ENCODE measurements at regions not wholly inside any gene's neighbourhood (a gene's known extent, or its start where the extent isn't known, plus 50 kb on each side); places are given as distances from the start of the nearest gene placed in this dataset.

DNA sequence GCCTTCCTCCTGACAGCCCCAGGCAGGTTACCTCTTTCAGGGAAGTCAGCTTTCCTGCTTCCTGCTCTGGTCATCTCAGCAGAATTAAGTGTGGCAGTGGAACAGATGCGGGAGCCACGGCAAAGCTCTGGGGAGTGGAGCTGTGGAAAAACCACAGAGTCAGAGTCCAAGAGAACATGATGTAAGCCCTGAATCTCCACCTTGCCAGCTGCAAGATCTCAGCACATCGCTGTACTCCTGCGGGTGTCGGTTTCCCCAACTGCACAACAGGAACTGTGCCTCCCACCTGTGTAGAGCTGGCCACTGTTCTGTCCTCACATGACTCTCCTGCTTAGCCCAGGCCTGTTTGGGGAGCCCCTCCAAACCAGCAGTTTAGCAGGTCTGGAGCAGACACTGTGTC is 123.7 kb downstream of the MATN1 start:
- H3K9me3 Mint-ChIP-seq: no peaks in the 10 kb centered on the region
- H3K27me3 Mint-ChIP-seq (ENCODE audit: low read depth): peaks cover 32% of the 10 kb centered on the region
- H3K27ac Mint-ChIP-seq: no peak overlapping the region
- no peaks in the 10 kb centered on the region for H3K36me3 Mint-ChIP-seq (ENCODE audit: low read depth)
- TF ChIP-seq, protein P1, sequence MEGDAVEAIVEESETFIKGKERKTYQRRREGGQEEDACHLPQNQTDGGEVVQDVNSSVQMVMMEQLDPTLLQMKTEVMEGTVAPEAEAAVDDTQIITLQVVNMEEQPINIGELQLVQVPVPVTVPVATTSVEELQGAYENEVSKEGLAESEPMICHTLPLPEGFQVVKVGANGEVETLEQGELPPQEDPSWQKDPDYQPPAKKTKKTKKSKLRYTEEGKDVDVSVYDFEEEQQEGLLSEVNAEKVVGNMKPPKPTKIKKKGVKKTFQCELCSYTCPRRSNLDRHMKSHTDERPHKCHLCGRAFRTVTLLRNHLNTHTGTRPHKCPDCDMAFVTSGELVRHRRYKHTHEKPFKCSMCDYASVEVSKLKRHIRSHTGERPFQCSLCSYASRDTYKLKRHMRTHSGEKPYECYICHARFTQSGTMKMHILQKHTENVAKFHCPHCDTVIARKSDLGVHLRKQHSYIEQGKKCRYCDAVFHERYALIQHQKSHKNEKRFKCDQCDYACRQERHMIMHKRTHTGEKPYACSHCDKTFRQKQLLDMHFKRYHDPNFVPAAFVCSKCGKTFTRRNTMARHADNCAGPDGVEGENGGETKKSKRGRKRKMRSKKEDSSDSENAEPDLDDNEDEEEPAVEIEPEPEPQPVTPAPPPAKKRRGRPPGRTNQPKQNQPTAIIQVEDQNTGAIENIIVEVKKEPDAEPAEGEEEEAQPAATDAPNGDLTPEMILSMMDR (IDR thresholded peaks at IDR 0.05; ENCODE audit: unreplicated experiment in 3 of 3): no peak
- no peak overlapping the region for H3K4me3 Mint-ChIP-seq
- H3K4me1 Mint-ChIP-seq: no peaks in the 10 kb centered on the region

DNA sequence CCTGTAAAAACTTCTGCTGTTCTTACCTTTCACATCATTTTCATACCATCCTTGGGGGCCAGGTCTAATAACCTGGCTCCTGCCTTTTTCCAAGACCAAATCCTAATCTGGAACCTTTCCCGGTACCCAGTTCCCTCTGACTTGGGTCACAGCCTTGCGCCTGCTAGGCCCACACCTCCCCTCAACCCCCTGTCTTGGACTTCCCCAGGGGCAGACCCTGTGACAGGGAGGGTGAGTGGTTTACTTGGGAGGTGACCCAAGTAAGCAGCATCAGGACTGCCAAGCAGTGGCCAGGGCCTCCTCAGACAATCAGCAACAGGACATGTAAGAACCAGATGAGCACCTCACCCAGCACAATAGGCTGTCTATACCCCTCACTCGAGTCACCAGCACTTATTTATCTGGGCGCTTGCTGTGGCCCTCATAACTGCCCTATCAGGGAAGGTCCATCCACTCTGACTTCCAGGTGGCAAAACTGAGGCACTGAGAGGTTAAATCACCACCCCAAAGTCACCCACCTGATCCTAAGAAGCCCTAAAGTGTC is 124.7 kb downstream of the MATN1 start:
- TF ChIP-seq, protein P1 (IDR thresholded peaks at IDR 0.05; ENCODE audit: unreplicated experiment in 3 of 3): no peak
- H3K27me3 Mint-ChIP-seq (ENCODE audit: low read depth): peaks cover 32% of the 10 kb centered on the region
- H3K27ac Mint-ChIP-seq: no peak overlapping the region
- H3K4me3 Mint-ChIP-seq: no peak overlapping the region
- H3K36me3 Mint-ChIP-seq (ENCODE audit: low read depth): no peaks in the 10 kb centered on the region
- H3K4me1 Mint-ChIP-seq: no peaks in the 10 kb centered on the region
- no peaks in the 10 kb centered on the region for H3K9me3 Mint-ChIP-seq

DNA sequence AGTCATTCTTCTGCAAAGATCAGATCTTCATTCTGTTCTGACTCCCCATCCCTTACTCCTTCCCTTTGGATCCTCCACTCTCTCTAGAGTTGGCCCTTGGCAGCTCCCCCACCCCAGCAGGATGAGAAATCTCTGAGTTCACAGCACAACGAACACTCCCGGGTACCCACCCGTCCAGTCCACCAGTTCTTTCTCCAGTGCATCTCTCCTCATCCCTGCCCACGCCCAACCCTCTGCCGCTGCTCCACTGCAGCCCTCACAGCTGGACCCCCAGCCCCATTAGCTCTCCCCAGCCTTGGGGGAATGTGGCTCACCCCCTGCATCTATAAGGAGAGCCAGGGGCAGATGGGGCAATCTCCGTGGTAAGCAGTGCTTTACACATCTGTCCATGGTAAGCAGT is 125.7 kb downstream of the MATN1 start:
- TF ChIP-seq, protein P1 (IDR thresholded peaks at IDR 0.05; ENCODE audit: unreplicated experiment in 3 of 3): no peak
- peaks cover 36% of the 10 kb centered on the region for H3K27me3 Mint-ChIP-seq (ENCODE audit: low read depth)
- H3K36me3 Mint-ChIP-seq (ENCODE audit: low read depth): no peaks in the 10 kb centered on the region
- H3K4me1 Mint-ChIP-seq: no peaks in the 10 kb centered on the region
- H3K9me3 Mint-ChIP-seq: peaks cover 1% of the 10 kb centered on the region
- H3K4me3 Mint-ChIP-seq: no peak overlapping the region
- no peak overlapping the region for H3K27ac Mint-ChIP-seq

DNA sequence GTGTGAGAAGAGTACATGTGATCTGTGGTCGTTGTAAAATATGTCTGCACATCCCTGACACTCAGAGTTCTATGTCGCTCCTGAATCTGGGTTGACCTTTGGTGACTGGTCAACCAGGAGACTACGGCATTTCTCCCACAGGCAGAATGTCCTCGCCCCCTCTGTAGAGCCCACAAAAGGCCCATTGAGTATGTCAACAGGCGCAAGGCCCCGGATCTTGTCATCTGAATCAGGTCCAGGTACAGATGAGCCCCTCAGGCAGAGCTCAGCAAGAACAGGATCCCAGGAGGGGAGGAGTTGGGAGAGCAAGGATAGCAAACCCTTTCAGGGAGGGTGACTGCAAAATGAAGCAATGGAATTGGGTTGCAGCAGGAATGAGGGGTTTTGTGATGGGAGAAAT is 126.5 kb downstream of the MATN1 start:
- no peak overlapping the region for H3K4me3 Mint-ChIP-seq
- no peak overlapping the region for H3K27ac Mint-ChIP-seq
- no peaks in the 10 kb centered on the region for H3K36me3 Mint-ChIP-seq (ENCODE audit: low read depth)
- no peaks in the 10 kb centered on the region for H3K4me1 Mint-ChIP-seq
- H3K9me3 Mint-ChIP-seq: peaks cover 6% of the 10 kb centered on the region
- TF ChIP-seq, protein P1 (IDR thresholded peaks at IDR 0.05; ENCODE audit: unreplicated experiment in 3 of 3): no peak
- peaks cover 42% of the 10 kb centered on the region for H3K27me3 Mint-ChIP-seq (ENCODE audit: low read depth)

DNA sequence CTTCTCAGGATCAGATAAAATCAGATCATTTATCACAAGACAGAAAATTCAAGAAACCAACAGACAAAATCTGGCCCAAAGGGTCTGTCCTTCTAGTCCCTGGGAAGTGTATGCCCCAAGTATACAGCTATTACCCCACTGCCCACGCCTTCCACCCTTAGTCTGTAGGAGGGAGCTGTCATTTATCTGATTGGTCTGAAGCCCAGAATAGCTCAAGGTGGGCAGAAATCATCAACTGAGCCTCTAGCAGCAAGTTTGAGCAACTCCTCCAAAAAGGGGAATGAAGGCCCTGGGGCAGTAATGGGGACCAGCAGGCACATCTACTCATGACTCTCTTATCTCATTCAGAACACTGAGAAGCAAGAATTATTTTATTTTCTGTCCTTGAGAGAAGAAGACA is 126.9 kb downstream of the MATN1 start:
- Mint-ChIP-seq H3K27me3 (ENCODE audit: low read depth) (peaks cover 45% of the 10 kb centered on the region), H3K27ac (no peak overlapping the region), H3K9me3 (peaks cover 8% of the 10 kb centered on the region), H3K4me3 (no peak overlapping the region), H3K36me3 (ENCODE audit: low read depth) (no peaks in the 10 kb centered on the region), H3K4me1 (no peaks in the 10 kb centered on the region)
- TF ChIP-seq, protein P1 (IDR thresholded peaks at IDR 0.05; ENCODE audit: unreplicated experiment in 3 of 3): no peak

DNA sequence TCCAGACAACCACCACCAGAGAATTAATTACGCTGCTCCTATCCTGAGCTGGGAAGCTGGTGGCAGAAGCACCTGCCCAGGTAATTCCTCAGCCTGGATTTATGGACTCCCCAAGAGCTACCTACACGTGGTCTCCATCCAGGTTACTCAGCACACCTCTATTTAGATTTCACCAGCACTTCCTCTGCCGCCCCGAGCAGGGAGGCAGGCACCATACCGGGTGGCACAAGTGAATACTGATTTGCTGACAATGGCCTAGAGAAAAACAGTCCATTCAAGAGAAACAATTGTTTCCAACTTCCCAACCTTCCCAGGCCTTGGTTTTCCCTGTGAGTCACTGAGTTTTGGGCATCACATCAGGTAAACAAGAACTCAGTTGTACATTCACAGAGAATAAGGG is 134.3 kb downstream of the MATN1 start:
- Mint-ChIP-seq H3K27ac (no peak overlapping the region), H3K27me3 (ENCODE audit: low read depth) (peaks cover 33% of the 10 kb centered on the region), H3K4me1 (no peaks in the 10 kb centered on the region), H3K9me3 (peaks cover 15% of the 10 kb centered on the region), H3K36me3 (ENCODE audit: low read depth) (no peaks in the 10 kb centered on the region), H3K4me3 (no peak overlapping the region)
- TF ChIP-seq, protein P1 (IDR thresholded peaks at IDR 0.05; ENCODE audit: unreplicated experiment in 3 of 3): no peak
